Adrenal gland (tissue), 9 donors: ENCODE measurements at regions not wholly inside any gene's neighbourhood (a gene's known extent, or its start where the extent isn't known, plus 50 kb on each side); places are given as distances from the start of the nearest gene placed in this dataset.

Source experiments
- DNase-seq, 7 donors: peaks; one replicate each; pipeline ENCODE4 v3.0.0-alpha.2; 2019 to 2020
- H3K27ac ChIP-seq, 5 donors: fragments of 200-600 bp; sonication (generic) in 4 of 5; 1 replicate in 3 of 5; 2 replicates in 2 of 5; pipeline versions ENCODE4 v1.5.1 to v1.8.0; 2016 to 2020; ENCODE audit warnings: mild to moderate bottlenecking in 1 of 5
- H3K27me3 ChIP-seq: fragments of 200-600 bp; 2 replicates; pipeline ENCODE4 v1.8.0; 2021
- H3K36me3 ChIP-seq, 2 donors: fragments of 200-600 bp; replicated peaks in 1 of 2; 1 replicate in 1 of 2; 2 replicates in 1 of 2; pipeline versions ENCODE4 v1.5.1 to v1.8.0; 2018 to 2022
- H3K4me1 ChIP-seq, 2 donors: fragments of 200-600 bp; replicated peaks in 1 of 2; 1 replicate in 1 of 2; 2 replicates in 1 of 2; pipeline versions ENCODE4 v1.5.1 to v1.8.0; 2018 to 2021
- H3K4me3 ChIP-seq, 4 donors: fragments of 200-600 bp; sonication (generic) in 3 of 4; one replicate each; pipeline ENCODE4 v1.5.1; 2016 to 2018
- H3K9me3 ChIP-seq, 3 donors: fragments of 200-600 bp; sonication (generic) in 1 of 3; replicated peaks in 1 of 3; 1 replicate in 2 of 3; 2 replicates in 1 of 3; pipeline versions ENCODE4 v1.5.1 to v1.8.0; 2016 to 2021
- CTCF ChIP-seq, 6 experiments: fragments of 450-650 bp in 4 of 6; fragments of 200-600 bp in 2 of 6; sonication (generic) in 1 of 6; IDR thresholded peaks; 1 replicate in 5 of 6; 2 replicates in 1 of 6; pipeline versions ENCODE4 v1.5.1 to v1.8.0; 2016 to 2021; ENCODE audit warnings: antibody characterized with exemption in 6 of 6, mild to moderate bottlenecking in 2 of 6, moderate library complexity in 1 of 6
- POLR2A ChIP-seq, 2 donors: fragments of 450-650 bp; IDR thresholded peaks; one replicate each; pipeline ENCODE4 v1.6.1; 2017; ENCODE audit warnings: antibody characterized with exemption in 2 of 2, mild to moderate bottlenecking in 2 of 2, moderate library complexity in 1 of 2
- WGBS, 4 donors: extraction: QIAGEN DNeasy Blood & Tissue Kit in 2 of 4; methylation state at CpG; one replicate each; pipeline versions ENCODE4 v1.1.5 to v1.1.7; 2013 to 2017; 5-methylcytosine and 5-hydroxymethylcytosine counted together
- intact Hi-C, 2 donors: fragments of 100-400 bp; cut with DNase I; formaldehyde crosslinking; loops; one replicate each; pipeline versions ENCODE4 v1.14.1 to v1.15.0; 2022 to 2023
- donor health status: healthy with polysubstance abuse.
- donor health status: Bipolar disorder and iron deficiency.
- donor health status: DM: yes; HTN: yes; CAD: no.
- donor health status: DM: no; HTN: no; CAD: no.
- donor health status: DM: no; HTN: no; CAD: no.

DNA sequence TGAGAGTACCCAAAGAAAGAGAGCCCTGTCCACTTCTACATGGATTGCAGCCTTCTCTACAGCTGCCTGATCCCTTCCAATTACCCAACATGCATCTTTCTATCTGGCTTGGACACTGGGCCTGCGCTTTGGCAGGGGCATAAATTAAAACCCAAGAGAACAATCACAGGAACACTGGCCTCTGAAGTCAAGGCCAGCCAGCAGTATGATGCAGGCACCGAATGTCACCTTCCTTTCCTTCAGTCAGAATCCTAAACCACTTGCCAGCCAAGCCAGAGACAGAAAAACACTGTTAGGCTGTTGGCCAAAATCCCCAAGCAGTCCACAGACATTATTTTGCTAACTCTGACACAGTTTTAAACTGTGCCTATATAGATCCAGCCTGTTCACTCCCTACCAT lies 113.7 kb downstream of the DUSP6 start:
- WGBS, 4 donors: 20 to 33% (median 25%) methylated on average over 2 of the region's 2 CpGs
- DNase-seq: peak; percentile 70 to 90 (median 83)
- Histone ChIP-seq H3K4me3 (no peak overlapping the region), H3K36me3 (no peaks in the 10 kb centered on the region), H3K27ac (peak overlapping the region in 4 of 5 donors; percentile 14 to 71 (median 34)), H3K27me3 (no peaks in the 10 kb centered on the region), H3K4me1 (peaks cover 11 to 14% of the 10 kb centered on the region in 2 donors), H3K9me3 (no peaks in the 10 kb centered on the region)
- no peak for TF ChIP-seq POLR2A (IDR thresholded peaks at IDR 0.05)
- intact Hi-C loops: no loop called here

DNA sequence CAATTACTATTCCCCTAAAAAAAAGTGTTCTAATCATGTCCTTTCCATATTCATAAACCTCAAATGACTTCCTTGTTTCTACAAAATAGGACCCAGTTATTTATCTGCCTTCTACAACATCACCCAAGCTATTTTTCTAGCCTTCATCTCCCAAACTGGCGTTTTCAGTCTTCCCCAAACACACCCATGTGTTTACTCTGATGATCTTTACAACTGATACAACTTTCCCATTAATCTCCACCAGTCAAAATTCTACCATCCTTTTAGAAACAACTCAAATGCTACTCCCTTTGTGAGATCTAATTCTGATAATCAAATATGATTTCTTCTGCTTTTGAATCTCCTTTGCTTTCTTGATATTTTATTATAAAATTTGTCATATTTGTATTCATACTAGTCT lies 114.5 kb downstream of the DUSP6 start:
- Histone ChIP-seq H3K27ac (no peak overlapping the region), H3K36me3 (no peaks in the 10 kb centered on the region), H3K27me3 (no peaks in the 10 kb centered on the region), H3K9me3 (no peaks in the 10 kb centered on the region), H3K4me1 (peaks cover 11 to 14% of the 10 kb centered on the region in 2 donors), H3K4me3 (no peak overlapping the region)
- intact Hi-C loops: no loop called here
- WGBS, 4 donors: 77 to 94% (median 83%) methylated on average over 1 of the region's 1 CpG
- TF ChIP-seq CTCF (IDR thresholded peaks at IDR 0.05): no peak
- no peak for TF ChIP-seq POLR2A (IDR thresholded peaks at IDR 0.05)
- no peak for DNase-seq

DNA sequence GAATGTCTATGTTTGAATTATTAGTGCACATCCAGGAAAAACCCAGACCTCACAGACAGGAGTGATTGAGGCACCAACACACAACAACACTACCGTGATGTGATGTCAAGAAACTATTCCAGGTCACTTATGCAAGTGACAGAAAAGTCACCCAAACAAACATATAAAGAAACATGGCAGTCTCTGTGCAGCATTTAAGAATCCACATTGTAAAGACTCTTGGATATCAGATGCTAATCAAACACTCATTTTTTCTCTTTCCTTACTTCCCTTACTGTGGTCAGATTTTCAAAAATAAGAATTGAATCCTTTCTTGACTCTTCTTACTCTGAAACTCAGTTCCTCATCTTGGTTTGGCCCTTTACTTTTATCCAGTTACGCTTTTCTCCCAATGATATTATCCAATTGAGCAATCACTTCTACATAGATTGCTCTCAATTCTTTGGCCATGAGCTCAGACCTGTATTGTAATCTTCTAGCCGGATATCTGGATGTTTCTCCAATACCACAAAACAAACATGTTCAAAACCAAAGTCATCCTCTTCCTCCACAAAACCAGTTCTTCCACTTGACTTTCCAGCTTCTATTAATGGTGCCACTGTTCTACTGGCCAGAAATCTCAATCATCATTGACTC lies 115.4 kb downstream of the DUSP6 start:
- H3K27me3 ChIP-seq: no peaks in the 10 kb centered on the region
- no peak for DNase-seq
- no peaks in the 10 kb centered on the region for H3K9me3 ChIP-seq
- H3K27ac ChIP-seq: no peak overlapping the region
- TF ChIP-seq CTCF (IDR thresholded peaks at IDR 0.05) (no peak), POLR2A (IDR thresholded peaks at IDR 0.05) (no peak)
- WGBS, 4 donors: 84 to 89% (median 88%) methylated on average over 3 of the region's 3 CpGs
- intact Hi-C loops: no loop called here
- no peak overlapping the region for H3K4me3 ChIP-seq
- peaks cover 11 to 14% of the 10 kb centered on the region in 2 donors for H3K4me1 ChIP-seq
- no peaks in the 10 kb centered on the region for H3K36me3 ChIP-seq

DNA sequence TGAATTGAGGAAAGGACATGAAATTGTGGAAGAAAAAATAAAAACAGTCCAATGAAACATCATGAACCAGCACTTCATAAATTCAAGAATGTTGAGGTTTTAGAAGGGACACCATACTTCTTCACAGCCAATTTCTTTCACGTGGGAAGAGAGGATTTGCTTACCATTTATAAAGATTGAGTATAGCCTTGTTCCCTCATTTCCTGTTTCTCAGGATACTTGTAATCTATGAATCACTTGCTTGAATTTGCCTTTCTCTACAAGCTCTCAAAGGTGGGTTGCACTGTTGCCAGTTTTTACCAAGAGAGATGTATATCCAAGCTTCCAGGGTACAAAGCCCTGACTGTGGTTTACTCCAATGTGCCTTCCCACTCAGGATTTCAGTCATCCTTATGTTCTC lies 116.1 kb downstream of the DUSP6 start:
- Histone ChIP-seq H3K27me3 (no peaks in the 10 kb centered on the region), H3K4me1 (peaks cover 11 to 14% of the 10 kb centered on the region in 2 donors), H3K4me3 (no peak overlapping the region), H3K9me3 (no peaks in the 10 kb centered on the region), H3K27ac (no peak overlapping the region), H3K36me3 (no peaks in the 10 kb centered on the region)
- DNase-seq: no peak
- TF ChIP-seq CTCF (IDR thresholded peaks at IDR 0.05) (no peak), POLR2A (IDR thresholded peaks at IDR 0.05) (no peak)
- intact Hi-C loops: no loop called here
- WGBS, 4 donors: 51 to 58% (median 52%) methylated on average over 1 of the region's 1 CpG
